ENCODE measurements at regions not wholly inside any gene's neighbourhood (a gene's known extent, or its start where the extent isn't known, plus 50 kb on each side); places are given as distances from the start of the nearest gene placed in this dataset.

- H3K4me1 ChIP-seq, result no peaks in the 10 kb centered on the region
- H3K4me2 ChIP-seq, result no peak overlapping the region
- no peak overlapping the region for H3K4me3 ChIP-seq
- H3K36me3 ChIP-seq, result no peaks in the 10 kb centered on the region
- no peaks in the 10 kb centered on the region for H3K27me3 ChIP-seq
- no peak for TF ChIP-seq Cebpa-rat (IDR thresholded peaks at IDR 0.05)
- no peaks in the 10 kb centered on the region for H4K20me1 ChIP-seq
- no peak overlapping the region for H3K9ac ChIP-seq
- H3K27ac ChIP-seq, result no peak overlapping the region
- no peaks in the 10 kb centered on the region for H3K9me3 ChIP-seq
Observed at GRCh38 chr6:114432400-114432799, 89.6 kb upstream of the HS3ST5 start.

GRCh38 chr6:114431641-114432040 lies 88.8 kb upstream of the HS3ST5 start:
- no peak for TF ChIP-seq Cebpa-rat (IDR thresholded peaks at IDR 0.05)
- no peak overlapping the region for H3K4me2 ChIP-seq
- H3K4me1 ChIP-seq, result no peaks in the 10 kb centered on the region
- H3K27ac ChIP-seq, result no peak overlapping the region
- H4K20me1 ChIP-seq, result no peaks in the 10 kb centered on the region
- no peak overlapping the region for H3K4me3 ChIP-seq
- H3K9me3 ChIP-seq, result no peaks in the 10 kb centered on the region
- H3K9ac ChIP-seq, result no peak overlapping the region
- no peaks in the 10 kb centered on the region for H3K27me3 ChIP-seq
- no peaks in the 10 kb centered on the region for H3K36me3 ChIP-seq

- no peak overlapping the region for H3K9ac ChIP-seq
- no peak for TF ChIP-seq Cebpa-rat (IDR thresholded peaks at IDR 0.05)
- no peaks in the 10 kb centered on the region for H3K27me3 ChIP-seq
- H3K9me3 ChIP-seq, result no peaks in the 10 kb centered on the region
- no peaks in the 10 kb centered on the region for H4K20me1 ChIP-seq
- no peaks in the 10 kb centered on the region for H3K36me3 ChIP-seq
- H3K27ac ChIP-seq, result no peak overlapping the region
- no peak overlapping the region for H3K4me2 ChIP-seq
- no peaks in the 10 kb centered on the region for H3K4me1 ChIP-seq
- H3K4me3 ChIP-seq, result no peak overlapping the region
Observed at GRCh38 chr6:114430534-114431124, 87.8 kb upstream of the HS3ST5 start.

GRCh38 chr6:114428341-114428740 lies 85.5 kb upstream of the HS3ST5 start:
- H3K9ac ChIP-seq, result no peak overlapping the region
- no peaks in the 10 kb centered on the region for H3K9me3 ChIP-seq
- H3K4me3 ChIP-seq, result no peak overlapping the region
- H3K4me2 ChIP-seq, result no peak overlapping the region
- no peaks in the 10 kb centered on the region for H3K27me3 ChIP-seq
- no peaks in the 10 kb centered on the region for H4K20me1 ChIP-seq
- H3K27ac ChIP-seq, result no peak overlapping the region
- H3K4me1 ChIP-seq, result no peaks in the 10 kb centered on the region
- no peaks in the 10 kb centered on the region for H3K36me3 ChIP-seq
- no peak for TF ChIP-seq Cebpa-rat (IDR thresholded peaks at IDR 0.05)

- TF ChIP-seq Cebpa-rat (IDR thresholded peaks at IDR 0.05), result no peak
- no peak overlapping the region for H3K4me2 ChIP-seq
- no peaks in the 10 kb centered on the region for H3K9me3 ChIP-seq
- no peaks in the 10 kb centered on the region for H4K20me1 ChIP-seq
- H3K4me1 ChIP-seq, result no peaks in the 10 kb centered on the region
- no peak overlapping the region for H3K27ac ChIP-seq
- no peaks in the 10 kb centered on the region for H3K36me3 ChIP-seq
- H3K4me3 ChIP-seq, result no peak overlapping the region
- H3K9ac ChIP-seq, result no peak overlapping the region
- H3K27me3 ChIP-seq, result no peaks in the 10 kb centered on the region
Observed at GRCh38 chr6:114421199-114421598, 78.4 kb upstream of the HS3ST5 start.

GRCh38 chr6:114419175-114419574 lies 76.4 kb upstream of the HS3ST5 start:
- Histone ChIP-seq H3K27ac (no peak overlapping the region), H4K20me1 (no peaks in the 10 kb centered on the region), H3K27me3 (no peaks in the 10 kb centered on the region), H3K4me3 (no peak overlapping the region), H3K9me3 (no peaks in the 10 kb centered on the region), H3K4me2 (no peak overlapping the region), H3K36me3 (no peaks in the 10 kb centered on the region), H3K4me1 (no peaks in the 10 kb centered on the region), H3K9ac (no peak overlapping the region)
- TF ChIP-seq Cebpa-rat (IDR thresholded peaks at IDR 0.05), result no peak

- Histone ChIP-seq H3K4me3 (no peak overlapping the region), H3K36me3 (no peaks in the 10 kb centered on the region), H3K9me3 (no peaks in the 10 kb centered on the region), H3K4me2 (no peak overlapping the region), H3K27me3 (no peaks in the 10 kb centered on the region), H3K9ac (no peak overlapping the region), H3K27ac (no peak overlapping the region), H3K4me1 (no peaks in the 10 kb centered on the region), H4K20me1 (no peaks in the 10 kb centered on the region)
- TF ChIP-seq Cebpa-rat (IDR thresholded peaks at IDR 0.05), result no peak
Observed at GRCh38 chr6:114418304-114418972, 75.6 kb upstream of the HS3ST5 start.

- Histone ChIP-seq H3K27ac (no peak overlapping the region), H3K27me3 (no peaks in the 10 kb centered on the region), H3K4me1 (no peaks in the 10 kb centered on the region), H4K20me1 (no peaks in the 10 kb centered on the region), H3K4me2 (no peak overlapping the region), H3K4me3 (no peak overlapping the region), H3K9me3 (no peaks in the 10 kb centered on the region), H3K9ac (no peak overlapping the region), H3K36me3 (no peaks in the 10 kb centered on the region)
- no peak for TF ChIP-seq Cebpa-rat (IDR thresholded peaks at IDR 0.05)
Observed at GRCh38 chr6:114407426-114408035, 64.7 kb upstream of the HS3ST5 start.

GRCh38 chr6:114404339-114404955 lies 61.6 kb upstream of the HS3ST5 start:
- H3K9ac ChIP-seq, result no peak overlapping the region
- no peaks in the 10 kb centered on the region for H3K4me1 ChIP-seq
- H3K4me3 ChIP-seq, result no peak overlapping the region
- H3K9me3 ChIP-seq, result no peaks in the 10 kb centered on the region
- no peaks in the 10 kb centered on the region for H3K36me3 ChIP-seq
- TF ChIP-seq Cebpa-rat (IDR thresholded peaks at IDR 0.05), result no peak
- no peaks in the 10 kb centered on the region for H3K27me3 ChIP-seq
- H4K20me1 ChIP-seq, result no peaks in the 10 kb centered on the region
- no peak overlapping the region for H3K4me2 ChIP-seq
- no peak overlapping the region for H3K27ac ChIP-seq

GRCh38 chr6:114403858-114404257 lies 61.0 kb upstream of the HS3ST5 start:
- TF ChIP-seq Cebpa-rat (IDR thresholded peaks at IDR 0.05), result no peak
- H3K27me3 ChIP-seq, result no peaks in the 10 kb centered on the region
- H3K4me2 ChIP-seq, result no peak overlapping the region
- no peaks in the 10 kb centered on the region for H3K4me1 ChIP-seq
- H3K27ac ChIP-seq, result no peak overlapping the region
- H3K9me3 ChIP-seq, result no peaks in the 10 kb centered on the region
- H3K4me3 ChIP-seq, result no peak overlapping the region
- no peaks in the 10 kb centered on the region for H3K36me3 ChIP-seq
- no peaks in the 10 kb centered on the region for H4K20me1 ChIP-seq
- H3K9ac ChIP-seq, result no peak overlapping the region

Measured in BLaER1 (cell line).